BE2C (cell line): ENCODE measurements at regions not wholly inside any gene's neighbourhood (a gene's known extent, or its start where the extent isn't known, plus 50 kb on each side); places are given as distances from the start of the nearest gene placed in this dataset.
A peak's percentile ranks its signal among the peaks of the same experiment; 100 is the strongest.

Experiments
- DNase-seq: peaks from one replicate; pipeline ENCODE4 v3.0.0-alpha.2; 2020
- H3K27me3 ChIP-seq: fragments of 250-450 bp; sonication (Bioruptor Pico); 2 replicates; pipeline ENCODE4 v1.5.1; 2020; ENCODE audit warnings: mild to moderate bottlenecking
- H3K36me3 ChIP-seq: fragments of 250-450 bp; sonication (Bioruptor Pico); 2 replicates; pipeline ENCODE4 v1.5.1; 2020; ENCODE audit warnings: mild to moderate bottlenecking
- H3K4me1 ChIP-seq: fragments of 250-450 bp; sonication (Bioruptor Pico); 2 replicates; pipeline ENCODE4 v1.5.1; 2020
- H3K4me3 ChIP-seq: 2 replicates; pipeline ENCODE4 v1.5.1; 2011; ENCODE audit warnings: low read depth, low read length
- H3K9me3 ChIP-seq: fragments of 250-450 bp; sonication (Bioruptor Pico); 2 replicates; pipeline ENCODE4 v1.5.1; 2020
- CTCF ChIP-seq: IDR thresholded peaks from 2 replicates; pipeline ENCODE4 v1.5.1; 2012; ENCODE audit warnings: mild to moderate bottlenecking, low read depth, low read length

- TF ChIP-seq CTCF: no peak
- DNase-seq: no peak
Observed at GRCh38 chr7:35480806-35481205, 214.1 kb downstream of the HERPUD2 start.

GRCh38 chr7:35477609-35478008 is 217.3 kb downstream of the HERPUD2 start:
- H3K4me1 ChIP-seq: no peaks in the 10 kb centered on the region
- H3K36me3 ChIP-seq: no peaks in the 10 kb centered on the region
- H3K27me3 ChIP-seq: no peaks in the 10 kb centered on the region
- no peak for DNase-seq
- no peak overlapping the region for H3K4me3 ChIP-seq
- no peak for TF ChIP-seq CTCF
- H3K9me3 ChIP-seq: no peaks in the 10 kb centered on the region

More at GRCh38 chr7:35480806-35481205, 214.1 kb downstream of the HERPUD2 start:
- Histone ChIP-seq H3K4me1 (no peaks in the 10 kb centered on the region), H3K9me3 (no peaks in the 10 kb centered on the region), H3K27me3 (no peaks in the 10 kb centered on the region), H3K4me3 (no peak overlapping the region), H3K36me3 (no peaks in the 10 kb centered on the region)

GRCh38 chr7:35474100-35474499 is 220.2 kb upstream of the TBX20 start:
- Histone ChIP-seq H3K9me3 (no peaks in the 10 kb centered on the region), H3K4me1 (no peaks in the 10 kb centered on the region)
- no peak for TF ChIP-seq CTCF

GRCh38 chr7:35468606-35469005 is 214.7 kb upstream of the TBX20 start:
- peaks cover 6% of the 10 kb centered on the region; the same call in 1 of the 2 replicates for H3K4me1 ChIP-seq
- H3K9me3 ChIP-seq: no peaks in the 10 kb centered on the region
- H3K36me3 ChIP-seq: no peaks in the 10 kb centered on the region
- H3K27me3 ChIP-seq: no peaks in the 10 kb centered on the region
- no peak for DNase-seq
- no peak for TF ChIP-seq CTCF
- H3K4me3 ChIP-seq: no peak overlapping the region

More at GRCh38 chr7:35474100-35474499, 220.2 kb upstream of the TBX20 start:
- DNase-seq: no peak
- no peaks in the 10 kb centered on the region for H3K36me3 ChIP-seq
- H3K27me3 ChIP-seq: no peaks in the 10 kb centered on the region
- no peak overlapping the region for H3K4me3 ChIP-seq

GRCh38 chr7:35467456-35467978 is 213.6 kb upstream of the TBX20 start:
- Histone ChIP-seq H3K4me1 (peaks cover 6% of the 10 kb centered on the region; the same call in 1 of the 2 replicates), H3K36me3 (no peaks in the 10 kb centered on the region), H3K9me3 (no peaks in the 10 kb centered on the region), H3K4me3 (no peak overlapping the region), H3K27me3 (no peaks in the 10 kb centered on the region)
- no peak for DNase-seq
- no peak for TF ChIP-seq CTCF

GRCh38 chr7:35465791-35466336 is 212.0 kb upstream of the TBX20 start:
- no peak for TF ChIP-seq CTCF
- peak overlapping the region; percentile 15 for H3K4me3 ChIP-seq
- H3K27me3 ChIP-seq: no peaks in the 10 kb centered on the region

More at GRCh38 chr7:35465791-35466336, 212.0 kb upstream of the TBX20 start:
- Histone ChIP-seq H3K4me1 (peaks cover 6% of the 10 kb centered on the region; the same call in 1 of the 2 replicates), H3K9me3 (no peaks in the 10 kb centered on the region), H3K36me3 (no peaks in the 10 kb centered on the region)
- peak; percentile 48 for DNase-seq
